Cardiac septum (tissue), 1 donor: ENCODE measurements at regions not wholly inside any gene's neighbourhood (a gene's known extent, or its start where the extent isn't known, plus 50 kb on each side); places are given as distances from the start of the nearest gene placed in this dataset.
"Not testable (repeated sequence)": the region's sequence is repeated elsewhere in the genome, so short reads cannot be mapped to it uniquely, and the experiment has no call there.

Experiments
- DNase-seq: peaks from one replicate; pipeline ENCODE4 v3.0.0-alpha.2; 2020; ENCODE audit warnings: low spot score
- intact Hi-C: fragments of 100-400 bp; cut with DNase I; formaldehyde crosslinking; loops from one replicate; pipeline ENCODE4 v1.14.0; 2022
- donor health status: DM: no; HTN: no; CAD: no.

- DNase-seq = no peak
- intact Hi-C loops = no loop called here
Observed at GRCh38 chr6:97765461-97765860, 482.4 kb upstream of the MMS22L start.

GRCh38 chr6:97771372-97771771 is 488.4 kb upstream of the MMS22L start:
- DNase-seq = no peak
- intact Hi-C loops = no loop called here

- DNase-seq = no peak
- intact Hi-C loops = no loop called here
Observed at GRCh38 chr6:97775012-97775411, 492.0 kb upstream of the MMS22L start.

- intact Hi-C loops = no loop called here
- no peak for DNase-seq
Observed at GRCh38 chr6:97778290-97779038, 495.4 kb upstream of the MMS22L start.

- intact Hi-C loops, DNase-seq: not testable (repeated sequence)
Observed at GRCh38 chr6:97779039-97779766, 496.2 kb upstream of the MMS22L start.

- intact Hi-C loops = no loop called here
- DNase-seq = no peak
Observed at GRCh38 chr6:97790926-97791590, 508.0 kb upstream of the MMS22L start.

GRCh38 chr6:97805596-97805995 is 522.6 kb upstream of the MMS22L start:
- DNase-seq = no peak
- intact Hi-C loops = no loop called here

- intact Hi-C loops = no loop called here
- no peak for DNase-seq
Observed at GRCh38 chr6:97812940-97813339, 529.9 kb upstream of the MMS22L start.

GRCh38 chr6:97813889-97814567 is 531.0 kb upstream of the MMS22L start:
- intact Hi-C loops = no loop called here
- no peak for DNase-seq

GRCh38 chr6:97815301-97815812 is 532.3 kb upstream of the MMS22L start:
- no peak for DNase-seq
- intact Hi-C loops = no loop called here

GRCh38 chr6:97816526-97816925 is 533.5 kb upstream of the MMS22L start:
- DNase-seq = no peak
- intact Hi-C loops = no loop called here

GRCh38 chr6:97819710-97820109 is 536.7 kb upstream of the MMS22L start:
- intact Hi-C loops = no loop called here
- no peak for DNase-seq

- no peak for DNase-seq
- intact Hi-C loops = no loop called here
Observed at GRCh38 chr6:97820400-97820799, 537.4 kb upstream of the MMS22L start.

- intact Hi-C loops = no loop called here
- DNase-seq = no peak
Observed at GRCh38 chr6:97822632-97823031, 539.6 kb upstream of the MMS22L start.

GRCh38 chr6:97841763-97842162 is 558.7 kb upstream of the MMS22L start:
- intact Hi-C loops = no loop called here
- DNase-seq = no peak

GRCh38 chr6:97842521-97842920 is 559.5 kb upstream of the MMS22L start:
- intact Hi-C loops = no loop called here
- no peak for DNase-seq

GRCh38 chr6:97849390-97849789 is 566.4 kb upstream of the MMS22L start:
- DNase-seq = no peak
- intact Hi-C loops = no loop called here

GRCh38 chr6:97850458-97851212 is 567.6 kb upstream of the MMS22L start:
- no peak for DNase-seq

GRCh38 chr6:97863697-97864096 is 580.7 kb upstream of the MMS22L start:
- intact Hi-C loops = no loop called here
- DNase-seq = no peak

More at GRCh38 chr6:97850458-97851212, 567.6 kb upstream of the MMS22L start:
- intact Hi-C loops = no loop called here
